ENCODE measurements at regions not wholly inside any gene's neighbourhood (a gene's known extent, or its start where the extent isn't known, plus 50 kb on each side); places are given as distances from the start of the nearest gene placed in this dataset.

GRCh38 chr11:134674974-134675373, 262.9 kb upstream of the B3GAT1 start:
- peaks cover 5% of the 10 kb centered on the region; the same call in 1 of the 2 replicates for H3K9me3 Mint-ChIP-seq
- peaks cover 4% of the 10 kb centered on the region; the same call in 1 of the 2 replicates for H3K4me1 Mint-ChIP-seq
- ChIA-PET CTCF (no interaction called here), POLR2A (no interaction called here)
- DNase-seq (ENCODE audit: low spot score) (no peak), ATAC-seq (no peak)
- H3K27ac Mint-ChIP-seq: no peak overlapping the region
- H3K27me3 Mint-ChIP-seq (ENCODE audit: low read depth): peaks cover 7% of the 10 kb centered on the region
- no peaks in the 10 kb centered on the region for H3K36me3 Mint-ChIP-seq
- no peak overlapping the region for H3K4me3 Mint-ChIP-seq
- TF ChIP-seq PREB (CRISPR knock-in tag; IDR thresholded peaks at IDR 0.05; ENCODE audit: borderline replicate concordance) (no peak), E2F4 (CRISPR knock-in tag; IDR thresholded peaks at IDR 0.05; ENCODE audit: borderline replicate concordance, low read depth) (no peak), ZNF396 (CRISPR knock-in tag; IDR thresholded peaks at IDR 0.05; ENCODE audit: borderline replicate concordance) (no peak), JAZF1 (CRISPR knock-in tag; IDR thresholded peaks at IDR 0.05) (no peak), CREM (CRISPR knock-in tag; IDR thresholded peaks at IDR 0.05) (no peak), ZBTB43 (CRISPR knock-in tag; IDR thresholded peaks at IDR 0.05) (no peak), NR2C2 (CRISPR knock-in tag; IDR thresholded peaks at IDR 0.05) (no peak), SMAD4 (CRISPR knock-in tag; IDR thresholded peaks at IDR 0.05) (no peak), RELA (CRISPR knock-in tag; IDR thresholded peaks at IDR 0.05; ENCODE audit: borderline replicate concordance) (no peak)
- TF ChIP-seq, protein P1, sequence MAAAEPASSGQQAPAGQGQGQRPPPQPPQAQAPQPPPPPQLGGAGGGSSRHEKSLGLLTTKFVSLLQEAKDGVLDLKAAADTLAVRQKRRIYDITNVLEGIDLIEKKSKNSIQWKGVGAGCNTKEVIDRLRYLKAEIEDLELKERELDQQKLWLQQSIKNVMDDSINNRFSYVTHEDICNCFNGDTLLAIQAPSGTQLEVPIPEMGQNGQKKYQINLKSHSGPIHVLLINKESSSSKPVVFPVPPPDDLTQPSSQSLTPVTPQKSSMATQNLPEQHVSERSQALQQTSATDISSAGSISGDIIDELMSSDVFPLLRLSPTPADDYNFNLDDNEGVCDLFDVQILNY (CRISPR knock-in tag; IDR thresholded peaks at IDR 0.05): no peak
- TF ChIP-seq, protein P2, sequence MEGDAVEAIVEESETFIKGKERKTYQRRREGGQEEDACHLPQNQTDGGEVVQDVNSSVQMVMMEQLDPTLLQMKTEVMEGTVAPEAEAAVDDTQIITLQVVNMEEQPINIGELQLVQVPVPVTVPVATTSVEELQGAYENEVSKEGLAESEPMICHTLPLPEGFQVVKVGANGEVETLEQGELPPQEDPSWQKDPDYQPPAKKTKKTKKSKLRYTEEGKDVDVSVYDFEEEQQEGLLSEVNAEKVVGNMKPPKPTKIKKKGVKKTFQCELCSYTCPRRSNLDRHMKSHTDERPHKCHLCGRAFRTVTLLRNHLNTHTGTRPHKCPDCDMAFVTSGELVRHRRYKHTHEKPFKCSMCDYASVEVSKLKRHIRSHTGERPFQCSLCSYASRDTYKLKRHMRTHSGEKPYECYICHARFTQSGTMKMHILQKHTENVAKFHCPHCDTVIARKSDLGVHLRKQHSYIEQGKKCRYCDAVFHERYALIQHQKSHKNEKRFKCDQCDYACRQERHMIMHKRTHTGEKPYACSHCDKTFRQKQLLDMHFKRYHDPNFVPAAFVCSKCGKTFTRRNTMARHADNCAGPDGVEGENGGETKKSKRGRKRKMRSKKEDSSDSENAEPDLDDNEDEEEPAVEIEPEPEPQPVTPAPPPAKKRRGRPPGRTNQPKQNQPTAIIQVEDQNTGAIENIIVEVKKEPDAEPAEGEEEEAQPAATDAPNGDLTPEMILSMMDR (IDR thresholded peaks at IDR 0.05): no peak
- TF ChIP-seq, protein P3, sequence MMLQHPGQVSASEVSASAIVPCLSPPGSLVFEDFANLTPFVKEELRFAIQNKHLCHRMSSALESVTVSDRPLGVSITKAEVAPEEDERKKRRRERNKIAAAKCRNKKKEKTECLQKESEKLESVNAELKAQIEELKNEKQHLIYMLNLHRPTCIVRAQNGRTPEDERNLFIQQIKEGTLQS (CRISPR knock-in tag; conservative IDR thresholded peaks at IDR 0.05): no peak
- TF ChIP-seq, protein P4, sequence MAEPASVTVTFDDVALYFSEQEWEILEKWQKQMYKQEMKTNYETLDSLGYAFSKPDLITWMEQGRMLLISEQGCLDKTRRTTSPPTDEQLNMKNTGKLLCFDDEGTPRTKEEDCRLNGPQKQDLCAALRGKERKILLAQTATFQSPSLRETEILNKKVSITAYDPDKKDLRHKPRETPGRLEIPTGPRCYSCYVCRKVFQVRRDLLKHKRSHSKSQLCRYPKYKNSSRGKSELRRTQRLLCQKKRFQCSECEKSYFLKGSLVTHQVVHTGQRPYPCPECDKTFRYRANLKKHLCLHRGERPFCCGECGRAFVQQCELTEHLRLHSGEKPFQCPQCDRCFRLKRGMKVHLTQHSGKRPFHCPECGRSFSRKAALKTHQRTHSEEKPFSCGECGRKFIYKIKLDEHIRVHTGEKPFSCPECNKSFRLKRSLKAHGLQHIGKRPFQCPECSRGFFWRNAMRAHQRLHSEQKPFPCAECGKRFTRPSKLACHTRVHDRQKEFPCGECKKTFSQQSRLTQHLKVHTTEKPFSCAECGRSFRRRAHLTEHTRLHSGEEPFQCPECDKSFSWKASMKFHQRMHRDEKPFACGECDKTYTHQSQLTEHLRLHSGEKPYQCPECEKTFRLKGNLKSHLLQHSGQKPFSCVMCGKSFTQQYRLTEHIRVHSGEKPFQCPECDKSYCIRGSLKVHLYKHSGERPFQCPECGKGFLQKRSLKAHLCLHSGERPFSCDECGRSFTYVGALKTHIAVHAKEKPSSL (CRISPR knock-in tag; conservative IDR thresholded peaks at IDR 0.05): no peak

DNA sequence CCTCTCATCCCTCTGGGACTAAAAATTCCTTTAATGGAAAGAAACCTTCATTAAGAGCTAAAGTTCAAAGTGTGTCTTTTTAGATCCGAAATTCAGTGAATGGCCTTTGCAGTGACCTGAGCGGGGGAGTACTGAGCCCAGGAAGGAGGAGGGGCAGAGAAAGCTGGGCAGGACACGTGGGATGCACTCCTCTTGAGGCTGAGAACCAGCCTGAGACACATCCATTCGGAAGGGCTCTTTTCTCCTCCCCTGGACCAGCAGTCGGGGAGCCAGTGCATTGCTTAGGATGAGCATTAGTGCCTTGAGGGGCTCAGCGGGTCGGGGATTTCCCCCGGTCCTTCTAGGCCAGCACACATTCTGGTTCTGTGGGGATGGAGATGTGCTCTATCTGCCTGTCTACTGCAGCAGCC, 258.9 kb upstream of the B3GAT1 start:
- no peak for DNase-seq (ENCODE audit: low spot score)
- peaks cover 16% of the 10 kb centered on the region; the same call in 1 of the 2 replicates for H3K9me3 Mint-ChIP-seq
- no peak overlapping the region for H3K4me3 Mint-ChIP-seq
- peaks cover 4% of the 10 kb centered on the region; the same call in 1 of the 2 replicates for H3K4me1 Mint-ChIP-seq
- no peak overlapping the region for H3K27ac Mint-ChIP-seq
- no peaks in the 10 kb centered on the region for H3K36me3 Mint-ChIP-seq
- ATAC-seq: no peak
- TF ChIP-seq, protein P1 (CRISPR knock-in tag; IDR thresholded peaks at IDR 0.05): no peak
- TF ChIP-seq, protein P5, sequence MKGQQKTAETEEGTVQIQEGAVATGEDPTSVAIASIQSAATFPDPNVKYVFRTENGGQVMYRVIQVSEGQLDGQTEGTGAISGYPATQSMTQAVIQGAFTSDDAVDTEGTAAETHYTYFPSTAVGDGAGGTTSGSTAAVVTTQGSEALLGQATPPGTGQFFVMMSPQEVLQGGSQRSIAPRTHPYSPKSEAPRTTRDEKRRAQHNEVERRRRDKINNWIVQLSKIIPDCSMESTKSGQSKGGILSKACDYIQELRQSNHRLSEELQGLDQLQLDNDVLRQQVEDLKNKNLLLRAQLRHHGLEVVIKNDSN (CRISPR knock-in tag; IDR thresholded peaks at IDR 0.05): no peak
- TF ChIP-seq MXD4 (CRISPR knock-in tag; IDR thresholded peaks at IDR 0.05; ENCODE audit: borderline replicate concordance) (no peak), JAZF1 (CRISPR knock-in tag; IDR thresholded peaks at IDR 0.05) (no peak), GRHL2 (CRISPR knock-in tag; IDR thresholded peaks at IDR 0.05; ENCODE audit: insufficient replicate concordance, severe bottlenecking) (no peak), ZNF396 (CRISPR knock-in tag; IDR thresholded peaks at IDR 0.05; ENCODE audit: borderline replicate concordance) (no peak), NFE2L1 (CRISPR knock-in tag; IDR thresholded peaks at IDR 0.05) (no peak), EMX1 (CRISPR knock-in tag; IDR thresholded peaks at IDR 0.05) (no peak), GTF2I (CRISPR knock-in tag; conservative IDR thresholded peaks at IDR 0.05) (no peak)
- CTCF ChIA-PET: no interaction called here
- POLR2A ChIA-PET: no interaction called here
- H3K27me3 Mint-ChIP-seq (ENCODE audit: low read depth): peaks cover 7% of the 10 kb centered on the region

Measured in WTC11 (cell line).